ENCODE measurements at regions not wholly inside any gene's neighbourhood (a gene's known extent, or its start where the extent isn't known, plus 50 kb on each side); places are given as distances from the start of the nearest gene placed in this dataset.

DNA sequence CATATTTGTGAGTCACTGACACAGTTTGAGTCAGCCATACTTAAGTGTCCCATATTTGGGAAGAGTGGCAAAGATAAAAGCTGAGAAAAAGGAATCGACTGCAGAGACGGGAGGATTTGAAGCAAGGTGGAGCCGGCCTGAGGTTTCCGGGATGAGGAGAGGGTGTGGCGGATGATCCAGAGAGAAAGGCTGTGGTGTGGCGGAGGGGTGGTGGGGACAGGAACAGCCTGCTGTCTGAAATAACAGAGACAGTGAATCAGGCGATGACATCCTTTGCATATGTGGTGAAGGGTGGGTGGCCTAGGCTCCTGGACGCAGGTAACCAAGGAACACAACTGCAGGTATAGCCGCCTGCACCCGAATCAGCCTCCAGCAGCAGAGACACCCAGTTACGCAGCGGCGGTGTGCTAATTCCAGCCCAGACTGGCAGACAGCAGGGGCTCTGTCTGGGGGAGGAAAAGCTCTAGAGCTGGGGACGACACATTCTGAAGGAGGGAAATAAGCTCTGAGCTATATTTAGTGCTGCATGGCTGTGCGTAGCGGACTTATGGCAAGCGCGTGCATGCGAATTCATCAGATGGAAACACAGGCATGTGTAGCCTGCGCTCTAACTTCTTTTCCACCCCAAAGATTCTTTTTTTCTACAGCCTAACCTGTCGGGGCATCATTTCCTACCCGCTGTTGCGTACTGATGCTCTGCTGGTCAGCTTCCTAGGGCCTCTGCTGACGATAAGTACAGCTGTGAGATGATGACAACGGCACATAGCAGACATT, 62.7 kb upstream of the BARX2 start:
- TF ChIP-seq, protein P1, sequence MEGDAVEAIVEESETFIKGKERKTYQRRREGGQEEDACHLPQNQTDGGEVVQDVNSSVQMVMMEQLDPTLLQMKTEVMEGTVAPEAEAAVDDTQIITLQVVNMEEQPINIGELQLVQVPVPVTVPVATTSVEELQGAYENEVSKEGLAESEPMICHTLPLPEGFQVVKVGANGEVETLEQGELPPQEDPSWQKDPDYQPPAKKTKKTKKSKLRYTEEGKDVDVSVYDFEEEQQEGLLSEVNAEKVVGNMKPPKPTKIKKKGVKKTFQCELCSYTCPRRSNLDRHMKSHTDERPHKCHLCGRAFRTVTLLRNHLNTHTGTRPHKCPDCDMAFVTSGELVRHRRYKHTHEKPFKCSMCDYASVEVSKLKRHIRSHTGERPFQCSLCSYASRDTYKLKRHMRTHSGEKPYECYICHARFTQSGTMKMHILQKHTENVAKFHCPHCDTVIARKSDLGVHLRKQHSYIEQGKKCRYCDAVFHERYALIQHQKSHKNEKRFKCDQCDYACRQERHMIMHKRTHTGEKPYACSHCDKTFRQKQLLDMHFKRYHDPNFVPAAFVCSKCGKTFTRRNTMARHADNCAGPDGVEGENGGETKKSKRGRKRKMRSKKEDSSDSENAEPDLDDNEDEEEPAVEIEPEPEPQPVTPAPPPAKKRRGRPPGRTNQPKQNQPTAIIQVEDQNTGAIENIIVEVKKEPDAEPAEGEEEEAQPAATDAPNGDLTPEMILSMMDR (IDR thresholded peaks at IDR 0.05), result no peak
- no peak for TF ChIP-seq USF2 (CRISPR knock-in tag; IDR thresholded peaks at IDR 0.05)
- no peak for TF ChIP-seq EMX1 (CRISPR knock-in tag; IDR thresholded peaks at IDR 0.05)
- no peak for TF ChIP-seq JUN (CRISPR knock-in tag; IDR thresholded peaks at IDR 0.05)
- TF ChIP-seq ZNF121 (CRISPR knock-in tag; IDR thresholded peaks at IDR 0.05), result no peak
- TF ChIP-seq FOXJ3 (CRISPR knock-in tag; IDR thresholded peaks at IDR 0.05; ENCODE audit: borderline replicate concordance), result no peak
